Inferior parietal cortex (tissue), 1 donor: ENCODE measurements at regions not wholly inside any gene's neighbourhood (a gene's known extent, or its start where the extent isn't known, plus 50 kb on each side); places are given as distances from the start of the nearest gene placed in this dataset.

Experiments
- DNase-seq: peaks from one replicate; pipeline ENCODE4 v3.0.0-alpha.2; 2016; ENCODE audit errors: extremely low spot score

DNA sequence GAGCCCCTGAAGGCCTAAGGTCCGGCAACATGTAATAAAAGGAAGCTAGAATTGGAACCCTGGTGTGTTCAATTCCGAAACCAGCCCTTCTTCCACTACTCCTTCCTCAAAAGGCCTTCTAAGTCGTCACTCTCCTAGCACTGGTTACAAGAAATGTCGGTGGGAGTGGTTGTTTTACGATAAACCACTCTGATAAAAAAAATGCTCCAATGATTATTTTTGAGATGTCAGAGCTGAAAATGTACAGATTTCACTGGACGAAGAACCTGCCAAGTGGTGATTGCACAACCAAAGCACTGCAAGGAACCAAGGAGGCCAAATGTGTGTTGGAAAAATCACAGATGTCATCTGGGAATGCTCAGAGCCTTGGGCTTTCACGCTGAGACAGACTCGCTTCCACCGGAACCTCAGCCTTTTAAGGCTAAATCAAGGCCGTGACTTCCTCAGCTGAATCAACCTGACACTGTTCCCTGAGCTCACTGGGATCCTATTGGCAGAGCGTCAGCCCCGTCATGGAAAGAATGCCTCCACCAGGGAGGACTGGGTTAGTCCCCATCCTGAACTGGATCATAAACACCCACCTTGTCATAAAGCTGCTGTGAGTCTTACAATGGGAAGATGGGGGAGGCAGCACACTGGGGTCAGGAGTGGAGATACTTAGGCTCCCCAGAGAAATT lies 108.1 kb upstream of the THBS1 start:
- no peak for DNase-seq

DNA sequence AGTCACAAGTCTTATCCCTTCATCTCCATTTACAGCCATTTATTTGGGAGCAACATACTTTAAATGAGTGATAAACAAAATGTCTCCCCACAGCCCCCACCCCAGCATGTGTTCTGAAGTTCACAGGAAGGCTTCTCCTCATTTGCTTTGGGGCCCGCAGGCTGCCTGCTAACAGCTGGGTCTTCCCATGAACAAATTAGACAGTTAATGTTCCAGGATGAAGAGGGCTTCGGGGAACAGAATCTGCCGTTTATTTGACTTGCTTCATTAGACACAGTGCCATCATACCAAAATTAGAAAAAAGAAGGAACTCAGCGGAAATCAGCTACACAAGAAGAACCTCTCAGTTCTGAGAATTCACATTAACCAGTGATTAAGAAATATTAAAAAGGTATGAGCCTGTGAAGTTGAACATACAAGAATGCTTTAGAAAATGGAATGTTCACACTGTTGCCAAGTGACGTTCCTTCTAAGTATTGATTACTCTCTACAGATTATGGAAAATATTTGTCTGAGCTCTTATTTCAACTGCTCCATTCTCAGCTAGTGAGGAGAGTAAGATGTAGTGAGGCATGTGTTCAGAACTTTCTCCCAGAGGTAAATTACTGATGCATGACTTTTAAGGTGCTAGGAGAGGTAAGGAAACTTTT lies 107.5 kb upstream of the THBS1 start:
- no peak for DNase-seq

DNA sequence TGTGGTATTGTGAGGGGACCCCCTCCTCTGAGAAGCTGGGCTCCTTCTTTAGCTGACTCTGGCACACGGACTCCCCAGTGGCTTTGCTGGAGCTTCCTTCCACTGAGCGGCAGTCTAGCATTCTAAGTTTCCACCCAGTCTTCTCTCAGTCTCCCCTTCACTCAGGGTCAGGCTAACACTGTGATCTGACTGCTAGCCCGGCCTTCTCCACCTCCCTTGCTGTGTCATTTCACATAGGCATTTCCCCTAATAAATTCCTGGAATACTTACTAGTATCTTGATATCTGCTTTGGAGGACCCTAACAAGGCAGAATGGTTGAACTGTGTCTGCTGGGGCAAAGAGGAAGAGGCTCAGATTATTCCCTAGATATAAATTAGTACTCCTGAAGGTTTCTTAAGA lies 106.2 kb upstream of the THBS1 start:
- DNase-seq, result no peak

- DNase-seq, result no peak
These were observed 101.9 kb upstream of the THBS1 start for GRCh38 chr15:39478996-39479395.

DNA sequence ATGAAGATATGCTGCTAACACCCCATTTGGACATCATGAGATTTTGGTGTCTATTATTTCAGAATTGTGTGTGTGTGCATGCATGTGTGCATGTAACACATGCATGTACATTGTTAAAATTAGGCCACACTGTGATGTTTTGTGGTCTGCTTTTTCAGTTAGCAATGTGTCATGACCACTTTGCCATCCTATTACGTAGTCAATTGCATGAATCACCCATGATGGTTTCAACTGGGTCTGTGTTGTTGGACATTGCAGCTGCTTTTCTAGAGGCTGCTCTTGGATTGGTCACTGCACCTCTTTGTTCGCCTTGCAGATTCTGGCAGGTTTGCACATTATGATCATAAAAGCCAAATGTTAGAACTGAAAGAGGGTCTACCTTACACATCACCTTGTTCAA lies 101.0 kb upstream of the THBS1 start:
- no peak for DNase-seq

GRCh38 chr15:39482459-39482858 lies 98.4 kb upstream of the THBS1 start:
- no peak for DNase-seq

DNA sequence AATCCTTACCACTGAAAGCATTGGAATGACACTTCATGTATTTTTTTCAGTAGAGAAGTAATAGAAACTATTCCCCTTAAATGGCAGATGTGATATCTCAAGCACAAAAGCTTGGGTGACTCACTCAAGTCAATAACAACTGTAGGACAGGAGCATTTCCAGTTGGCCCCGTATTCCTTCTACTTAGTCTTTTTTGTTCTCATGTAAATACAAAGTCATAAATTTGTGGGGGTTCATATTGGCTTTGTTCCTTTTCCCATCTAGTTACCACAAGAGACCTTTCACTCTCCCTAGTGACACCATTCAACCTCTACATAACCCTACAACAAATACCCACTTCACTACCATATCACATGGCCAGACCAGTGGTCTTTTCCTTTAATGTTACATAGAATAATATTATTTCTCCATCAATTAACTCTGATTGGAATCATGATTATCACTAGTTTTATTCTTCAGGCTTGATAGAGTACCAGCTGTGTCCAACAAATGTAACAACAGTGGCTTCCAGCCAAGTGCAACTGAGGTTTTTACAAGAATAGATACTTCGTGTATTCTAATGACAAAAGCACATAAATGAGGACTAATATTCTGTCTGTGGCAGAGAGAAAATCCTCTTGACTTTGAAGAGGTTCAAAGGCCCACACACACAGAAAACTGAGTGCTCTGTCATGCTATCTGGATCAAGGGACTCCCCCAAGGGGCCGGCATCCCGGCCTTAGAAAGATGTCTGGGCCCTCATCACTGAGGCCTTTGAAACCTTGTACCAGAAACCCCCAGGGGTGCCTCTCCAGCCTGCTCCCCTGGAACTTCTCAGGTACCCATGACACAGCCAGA lies 94.0 kb upstream of the THBS1 start:
- no peak for DNase-seq

DNA sequence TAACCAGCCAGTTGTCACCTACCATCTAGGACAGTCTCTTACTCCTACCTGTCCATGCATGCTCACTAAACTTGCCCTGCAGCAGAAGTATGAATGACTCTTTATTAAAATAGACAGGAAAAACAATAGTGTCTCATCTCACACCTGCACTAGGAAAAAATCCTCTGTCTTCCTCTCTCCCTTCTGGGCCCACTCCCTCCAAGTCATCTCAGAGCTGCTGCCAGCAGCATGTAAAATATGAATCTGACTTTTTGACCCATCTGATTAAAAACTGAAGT lies 93.5 kb upstream of the THBS1 start:
- DNase-seq, result no peak

DNA sequence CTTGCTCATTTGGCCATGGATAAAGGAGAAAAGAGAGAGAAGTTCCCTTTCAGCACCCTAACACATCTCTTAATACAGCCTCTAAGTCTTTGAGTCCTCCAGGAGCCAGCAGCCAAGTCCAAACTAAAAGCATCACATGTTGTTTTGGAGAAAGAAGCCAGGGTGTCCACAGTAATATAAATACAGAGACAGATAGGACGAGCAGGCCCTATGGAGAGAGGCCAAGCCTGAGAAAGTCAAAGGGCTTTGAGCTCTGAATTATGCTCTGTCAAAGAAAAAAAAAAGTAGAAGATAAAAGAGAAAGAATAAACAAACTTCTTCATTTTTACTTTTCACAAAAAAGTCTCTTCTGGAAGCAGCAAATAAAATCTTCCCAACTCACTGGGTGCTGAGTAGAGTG lies 92.4 kb upstream of the THBS1 start:
- no peak for DNase-seq

- no peak for DNase-seq
These were observed 91.9 kb upstream of the THBS1 start for GRCh38 chr15:39488961-39489360.

GRCh38 chr15:39491115-39491885 lies 89.6 kb upstream of the THBS1 start:
- DNase-seq, result no peak

- no peak for DNase-seq
These were observed 88.9 kb upstream of the THBS1 start for GRCh38 chr15:39491886-39492490.

DNA sequence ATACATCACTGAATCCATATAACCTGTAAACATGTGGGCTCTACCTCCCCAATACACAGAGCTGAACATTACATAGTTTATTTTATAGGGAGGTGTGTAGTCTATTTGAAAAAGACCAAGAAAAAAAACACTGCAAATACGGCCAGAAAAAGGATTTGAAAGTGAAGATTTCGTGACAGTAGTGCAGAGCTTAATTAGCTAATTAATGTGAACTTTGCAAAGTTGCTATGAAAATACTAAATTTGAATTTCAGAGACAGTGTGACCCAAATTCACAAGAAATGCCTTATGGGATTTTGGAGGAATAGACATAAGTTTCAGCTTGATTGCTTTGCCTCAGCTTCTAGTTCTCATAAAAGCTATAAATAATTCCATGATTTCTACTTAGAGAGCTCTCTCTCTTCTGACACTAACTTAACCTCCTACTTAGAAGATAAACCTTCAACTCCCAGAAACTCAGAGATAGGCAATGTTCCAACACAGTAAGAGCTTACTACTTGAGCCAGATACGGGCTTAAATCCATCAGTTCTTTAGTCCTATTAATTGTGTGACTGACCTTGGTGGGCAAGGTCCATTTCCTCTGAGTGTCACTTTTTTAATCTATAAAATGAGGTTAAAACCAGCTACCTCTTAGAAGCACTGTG lies 87.3 kb upstream of the THBS1 start:
- no peak for DNase-seq

DNA sequence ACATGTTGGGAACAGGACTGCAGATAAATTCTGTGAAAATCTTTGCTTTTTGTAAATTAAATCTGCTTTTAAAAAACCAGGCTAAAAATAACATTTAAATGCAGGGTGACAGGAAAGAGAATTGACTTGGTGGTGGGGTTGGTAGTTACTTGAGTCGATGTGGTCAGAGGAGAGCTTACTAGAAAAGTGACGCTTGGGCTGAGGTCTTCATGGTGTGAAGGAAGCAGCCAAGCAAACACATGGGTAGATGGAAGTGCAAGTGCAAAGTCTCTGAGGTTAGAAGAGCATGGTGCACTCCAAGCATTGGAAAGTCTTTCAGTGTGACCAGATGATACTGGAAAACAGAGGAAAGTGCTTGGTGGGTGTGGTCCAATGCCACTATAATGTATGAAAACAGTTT lies 86.4 kb upstream of the THBS1 start:
- DNase-seq, result no peak

GRCh38 chr15:39495871-39496840 lies 84.7 kb upstream of the THBS1 start:
- DNase-seq, result no peak

GRCh38 chr15:39497016-39497758 lies 83.7 kb upstream of the THBS1 start:
- DNase-seq, result no peak

DNA sequence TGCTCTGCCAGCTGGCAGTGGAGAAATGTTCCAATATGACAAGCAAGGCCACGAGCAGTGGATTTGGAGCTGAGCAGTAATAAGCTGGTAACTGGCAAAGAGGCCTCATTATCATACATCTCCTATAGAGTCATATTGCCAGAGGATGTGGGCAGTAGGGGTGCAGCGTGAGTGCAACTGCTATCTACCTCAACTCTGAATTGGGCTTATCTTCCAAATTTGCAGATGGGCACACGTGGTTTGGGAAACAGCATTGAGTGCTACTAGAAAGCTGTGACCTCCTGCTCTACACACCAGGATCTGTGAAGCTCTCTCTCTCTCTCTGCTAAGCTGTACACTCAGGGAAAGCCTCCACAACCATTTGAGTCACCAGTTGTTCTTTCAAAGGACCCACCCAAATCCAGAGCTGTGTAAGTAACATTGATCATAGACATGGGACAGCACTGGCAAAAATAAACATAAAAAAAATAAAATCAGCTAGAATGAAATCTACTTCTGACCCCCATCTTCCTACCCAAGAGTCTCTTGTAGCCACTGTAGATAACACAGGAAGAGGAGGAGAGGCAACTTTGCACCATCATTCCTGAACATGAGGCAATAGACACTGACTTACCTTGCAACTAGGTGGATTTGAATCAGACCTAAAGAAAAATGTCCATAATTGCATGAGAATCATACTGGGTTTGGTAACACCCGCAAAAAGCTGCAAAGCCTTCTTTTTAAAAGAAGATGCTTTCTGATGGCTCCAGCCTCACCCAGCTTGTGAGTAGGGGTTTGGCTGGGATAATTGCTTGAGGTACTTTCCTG lies 82.9 kb upstream of the THBS1 start:
- no peak for DNase-seq

GRCh38 chr15:39498629-39499028 lies 82.2 kb upstream of the THBS1 start:
- no peak for DNase-seq

GRCh38 chr15:39499042-39499441 lies 81.8 kb upstream of the THBS1 start:
- no peak for DNase-seq
